ENCODE measurements at regions not wholly inside any gene's neighbourhood (a gene's known extent, or its start where the extent isn't known, plus 50 kb on each side); places are given as distances from the start of the nearest gene placed in this dataset.
"Not testable (repeated sequence)": the region's sequence is repeated elsewhere in the genome, so short reads cannot be mapped to it uniquely, and the experiment has no call there.

- in situ Hi-C loops (cut with MboI; ENCODE audit: low sequenced_read_pairs, unreplicated experiment) = no loop called here
Measured at GRCh38 chr10:45144326-45145070, 143.8 kb downstream of the ZNF22 start.

GRCh38 chr10:45145143-45145542 is 144.4 kb downstream of the ZNF22 start:
- in situ Hi-C loops (cut with MboI; ENCODE audit: low sequenced_read_pairs, unreplicated experiment); DNase-seq (ENCODE audit: low spot score): not testable (repeated sequence)

More at GRCh38 chr10:45144326-45145070, 143.8 kb downstream of the ZNF22 start:
- TF ChIP-seq CTCF (IDR thresholded peaks at IDR 0.05; ENCODE audit: borderline replicate concordance, control extremely low read depth, extremely low read depth, insufficient read depth, missing control alignments) = no peak
- DNase-seq (ENCODE audit: low spot score) = no peak

- in situ Hi-C loops (cut with MboI; ENCODE audit: low sequenced_read_pairs, unreplicated experiment) = no loop called here
- DNase-seq (ENCODE audit: low spot score) = no peak
- TF ChIP-seq CTCF (IDR thresholded peaks at IDR 0.05; ENCODE audit: borderline replicate concordance, control extremely low read depth, extremely low read depth, insufficient read depth, missing control alignments) = no peak
Measured at GRCh38 chr10:45147000-45147399, 146.3 kb downstream of the ZNF22 start.

- TF ChIP-seq CTCF (IDR thresholded peaks at IDR 0.05; ENCODE audit: borderline replicate concordance, control extremely low read depth, extremely low read depth, insufficient read depth, missing control alignments) = no peak
- in situ Hi-C loops (cut with MboI; ENCODE audit: low sequenced_read_pairs, unreplicated experiment) = no loop called here
- no peak for DNase-seq (ENCODE audit: low spot score)
Measured at GRCh38 chr10:45150997-45151396, 150.3 kb downstream of the ZNF22 start.

- TF ChIP-seq CTCF (IDR thresholded peaks at IDR 0.05; ENCODE audit: borderline replicate concordance, control extremely low read depth, extremely low read depth, insufficient read depth, missing control alignments) = no peak
- DNase-seq (ENCODE audit: low spot score) = no peak
- in situ Hi-C loops (cut with MboI; ENCODE audit: low sequenced_read_pairs, unreplicated experiment) = no loop called here
Measured at GRCh38 chr10:45151467-45152214, 150.9 kb downstream of the ZNF22 start.

GRCh38 chr10:45152726-45153125 is 152.0 kb downstream of the ZNF22 start:
- DNase-seq (ENCODE audit: low spot score) = no peak
- in situ Hi-C loops (cut with MboI; ENCODE audit: low sequenced_read_pairs, unreplicated experiment) = no loop called here
- no peak for TF ChIP-seq CTCF (IDR thresholded peaks at IDR 0.05; ENCODE audit: borderline replicate concordance, control extremely low read depth, extremely low read depth, insufficient read depth, missing control alignments)

GRCh38 chr10:45154502-45154901 is 153.8 kb downstream of the ZNF22 start:
- in situ Hi-C loops (cut with MboI; ENCODE audit: low sequenced_read_pairs, unreplicated experiment) = no loop called here
- DNase-seq (ENCODE audit: low spot score) = no peak
- TF ChIP-seq CTCF (IDR thresholded peaks at IDR 0.05; ENCODE audit: borderline replicate concordance, control extremely low read depth, extremely low read depth, insufficient read depth, missing control alignments) = no peak
